ENCODE measurements at regions not wholly inside any gene's neighbourhood (a gene's known extent, or its start where the extent isn't known, plus 50 kb on each side); places are given as distances from the start of the nearest gene placed in this dataset.

DNA sequence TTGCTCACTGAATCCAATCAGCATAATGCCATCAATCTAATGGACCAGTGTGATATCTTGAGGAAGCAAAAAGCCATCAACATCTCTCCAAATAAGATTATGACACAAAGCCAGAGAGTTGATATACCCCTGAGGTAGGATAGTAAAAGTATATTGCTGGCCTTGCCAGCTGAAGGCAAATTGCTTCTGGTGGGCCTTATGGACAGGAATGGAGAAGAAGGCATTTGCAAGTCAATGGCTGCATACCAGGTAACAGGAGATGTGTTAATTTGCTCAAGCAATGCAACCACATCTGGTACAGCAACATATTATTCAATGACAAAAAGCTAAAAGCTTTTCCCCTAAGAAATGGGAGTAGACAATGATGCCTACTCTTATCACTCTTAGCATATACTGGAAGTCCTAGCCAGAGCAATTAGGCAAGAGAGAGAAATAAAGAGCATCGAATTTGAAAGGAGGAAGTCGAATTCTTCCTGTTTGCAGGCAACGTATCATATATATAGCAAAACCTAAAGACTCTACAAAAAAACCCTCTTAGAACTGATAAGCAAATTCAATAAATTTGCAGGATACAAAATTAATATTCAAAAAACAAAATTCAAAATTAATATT lies 216.1 kb upstream of the RASA1 start:
- no peak for DNase-seq (ENCODE audit: low read depth)

GRCh38 chr5:87053146-87053545 lies 214.5 kb upstream of the RASA1 start:
- DNase-seq (ENCODE audit: low read depth), result no peak

DNA sequence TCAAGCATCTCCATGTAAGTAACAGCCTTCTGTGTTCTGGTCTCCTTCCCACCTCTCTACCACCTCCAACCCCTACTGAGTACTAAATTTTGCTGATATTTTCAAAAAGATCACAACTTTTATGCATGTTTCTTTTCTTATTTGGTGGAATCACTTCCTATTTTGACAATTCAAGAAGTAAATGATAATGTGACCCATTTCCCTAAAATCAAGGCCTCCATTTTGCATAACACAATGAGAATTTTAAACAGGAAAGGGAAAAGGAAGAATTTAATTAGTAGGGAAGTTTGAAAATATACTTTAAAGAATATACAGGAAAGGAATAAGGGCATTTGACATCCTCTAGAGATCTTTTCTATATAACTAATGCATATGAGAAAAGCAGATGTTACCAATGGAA lies 212.9 kb upstream of the RASA1 start:
- DNase-seq (ENCODE audit: low read depth), result no peak

DNA sequence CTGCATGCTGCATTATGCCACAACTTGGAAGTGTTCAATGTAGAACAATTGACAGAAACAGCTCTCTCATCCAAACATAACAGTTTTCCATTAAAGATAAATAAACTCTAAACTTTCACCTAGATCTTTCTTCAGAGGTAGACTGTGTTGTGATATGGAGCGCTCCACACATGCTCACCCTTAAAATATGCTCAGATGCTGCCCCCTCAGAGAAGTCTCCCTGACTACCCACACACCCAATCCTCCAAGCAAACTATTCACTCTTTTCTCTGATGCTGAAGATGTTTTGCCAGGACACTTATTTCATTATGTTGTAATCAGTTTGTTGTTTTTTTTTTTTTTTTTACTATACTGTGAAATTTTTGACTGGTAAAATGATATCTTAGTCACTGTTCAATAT lies 206.6 kb upstream of the RASA1 start:
- DNase-seq (ENCODE audit: low read depth), result no peak

GRCh38 chr5:87069311-87069710 lies 198.4 kb upstream of the RASA1 start:
- DNase-seq (ENCODE audit: low read depth), result no peak

DNA sequence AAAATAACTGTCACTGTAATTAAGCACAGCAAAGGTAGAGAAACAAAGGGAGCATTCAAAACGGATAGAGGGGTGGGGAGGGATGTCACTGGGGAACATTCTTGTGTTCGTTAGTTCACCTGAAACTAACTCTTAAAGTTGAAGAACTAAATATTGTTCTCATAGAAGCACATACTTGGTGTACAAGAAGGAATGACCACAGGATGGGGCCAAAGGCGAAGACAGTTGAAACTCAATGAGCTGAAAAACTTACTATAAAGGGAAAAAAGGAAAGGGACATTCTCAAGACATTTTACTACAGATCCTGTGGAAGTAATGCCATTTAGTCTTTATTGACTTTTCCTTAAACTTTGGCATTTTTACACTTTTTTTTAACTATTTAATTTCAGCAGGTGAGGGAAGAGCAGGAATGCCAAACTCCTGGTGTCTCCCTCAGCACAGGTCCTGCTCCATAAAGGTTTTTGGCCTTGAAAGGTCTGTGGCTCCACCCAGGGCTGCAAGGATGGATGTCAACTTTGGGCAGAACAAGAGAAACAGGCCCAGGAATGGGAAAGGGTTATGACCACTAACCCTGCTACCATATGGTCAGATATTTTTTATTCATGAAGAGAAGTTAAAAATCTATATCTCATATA lies 197.6 kb upstream of the RASA1 start:
- no peak for DNase-seq (ENCODE audit: low read depth)

GRCh38 chr5:87074072-87074471 lies 193.6 kb upstream of the RASA1 start:
- DNase-seq (ENCODE audit: low read depth), result no peak

DNA sequence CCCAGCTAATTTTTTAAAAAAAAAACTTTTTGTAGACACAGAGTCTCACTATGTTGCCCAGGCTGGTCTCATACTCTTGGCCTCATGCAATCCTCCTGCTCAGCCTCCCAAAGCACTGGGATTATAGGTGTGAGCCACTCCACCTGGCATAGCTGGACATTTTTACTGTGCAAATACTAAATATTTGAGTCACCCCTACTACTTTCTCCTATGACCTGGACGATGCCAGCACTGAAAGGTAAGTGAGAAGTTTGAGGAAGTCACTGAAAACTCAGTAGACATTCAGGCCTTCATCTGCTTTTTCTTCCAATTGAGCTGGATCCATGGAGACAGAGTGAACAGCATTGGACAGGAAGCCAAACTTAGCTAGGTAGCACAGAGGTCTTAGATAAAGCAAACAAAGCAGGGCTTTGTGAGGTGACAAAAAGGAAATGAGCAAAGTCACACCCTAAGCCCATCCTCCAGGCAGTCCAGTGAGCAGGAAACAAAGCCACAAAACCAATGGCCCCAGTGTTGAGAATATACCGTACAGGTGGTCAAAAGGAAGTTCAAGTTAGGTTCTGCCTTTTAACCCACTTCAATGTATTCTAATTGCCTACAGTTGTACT lies 192.6 kb upstream of the RASA1 start:
- DNase-seq (ENCODE audit: low read depth), result no peak

GRCh38 chr5:87076411-87076810 lies 191.3 kb upstream of the RASA1 start:
- DNase-seq (ENCODE audit: low read depth), result no peak

DNA sequence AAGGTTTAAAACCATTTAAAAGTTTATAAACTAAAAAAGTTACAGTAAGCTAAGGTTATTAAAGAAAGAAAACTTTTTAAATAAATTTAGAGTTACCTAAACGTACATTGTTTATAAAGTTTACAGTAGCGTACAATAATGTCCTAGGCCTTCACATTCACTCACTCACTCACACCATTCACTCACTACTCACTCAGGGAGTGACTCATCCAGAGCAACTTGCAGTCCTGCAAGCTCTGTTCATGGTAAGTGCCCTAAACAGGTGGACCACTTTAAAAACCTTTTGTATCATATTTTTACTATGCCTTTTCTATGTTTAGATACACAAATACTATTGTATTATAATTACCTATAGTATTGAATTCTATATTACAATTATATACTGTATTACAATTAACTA lies 190.8 kb upstream of the RASA1 start:
- DNase-seq (ENCODE audit: low read depth), result no peak

- no peak for DNase-seq (ENCODE audit: low read depth)
Measured at GRCh38 chr5:87079219-87079618, 188.5 kb upstream of the RASA1 start.

- DNase-seq (ENCODE audit: low read depth), result no peak
Measured at GRCh38 chr5:87081016-87081415, 186.7 kb upstream of the RASA1 start.

DNA sequence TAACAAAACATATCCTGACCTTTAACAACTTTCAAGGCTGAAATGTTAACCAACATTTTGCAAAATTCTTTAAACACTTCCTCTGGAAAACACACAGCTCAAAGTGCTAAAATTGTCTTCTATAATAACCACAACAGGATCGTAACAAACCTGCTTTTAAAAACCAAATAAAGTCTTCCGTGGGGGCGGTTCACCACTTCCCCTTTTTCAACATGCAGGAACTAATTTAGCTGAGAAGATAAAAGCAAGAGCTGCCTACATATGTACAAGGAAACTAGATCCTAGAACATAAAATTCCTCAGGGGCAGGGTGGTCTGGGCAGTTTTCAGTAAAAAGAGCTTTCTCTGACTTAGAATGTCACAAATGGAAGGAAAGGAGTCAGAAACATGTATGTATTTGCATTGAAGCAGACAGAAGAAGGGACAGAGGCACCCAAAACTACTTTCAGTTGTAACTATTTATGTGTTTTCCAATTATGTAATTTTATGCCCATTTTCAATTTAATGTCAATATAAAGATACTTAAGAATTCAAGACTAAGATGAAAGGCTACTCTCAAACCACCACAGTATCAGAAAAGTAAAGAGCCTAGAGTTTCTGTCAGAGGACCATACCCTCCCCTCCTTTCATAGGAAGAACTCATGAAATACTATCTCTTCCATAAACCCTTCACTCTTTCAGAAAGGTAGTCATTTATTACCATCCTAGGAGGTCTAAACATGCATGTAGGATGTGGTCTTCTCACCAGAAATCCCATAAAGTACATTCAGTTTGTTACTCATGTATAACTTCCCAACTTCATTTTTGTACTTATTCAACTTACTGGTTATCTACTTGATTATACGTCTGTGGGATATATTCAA lies 185.9 kb upstream of the RASA1 start:
- no peak for DNase-seq (ENCODE audit: low read depth)

DNA sequence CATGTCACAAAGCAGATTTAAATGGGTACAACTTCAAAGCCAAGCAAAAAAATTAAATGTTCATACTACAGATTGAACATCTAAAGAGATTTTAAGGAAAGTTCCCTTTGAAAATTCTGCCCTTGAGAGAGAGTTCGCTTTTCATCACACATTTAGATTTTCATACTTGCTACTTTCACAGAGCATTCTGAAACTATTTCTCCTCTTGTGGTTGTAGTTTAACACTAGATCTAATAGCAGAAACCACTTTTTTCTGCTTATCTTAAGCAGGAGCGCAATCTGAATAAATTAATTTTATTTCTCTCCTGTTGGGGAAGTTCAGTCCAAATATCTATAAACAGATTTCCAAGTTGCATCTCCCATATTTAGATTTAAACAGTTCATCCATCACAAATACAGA lies 173.3 kb upstream of the RASA1 start:
- DNase-seq (ENCODE audit: low read depth), result no peak

DNA sequence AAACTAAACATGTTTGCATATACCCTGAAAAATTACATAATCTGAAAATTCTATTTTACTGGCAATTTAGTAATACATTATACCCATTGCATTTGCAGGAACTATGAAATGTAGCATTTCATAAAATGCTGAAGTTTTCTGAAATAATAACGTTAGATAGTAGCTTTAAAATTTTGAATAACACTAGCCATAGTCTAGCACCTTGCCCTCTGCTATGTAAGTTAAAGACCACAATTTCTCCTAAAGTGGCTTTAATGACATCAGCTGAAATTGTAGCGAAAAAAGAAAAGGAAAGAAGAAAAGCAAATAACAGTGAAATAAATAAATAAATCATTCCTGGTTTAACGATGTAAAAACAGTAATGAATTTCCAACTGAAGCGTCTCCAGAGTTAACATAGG lies 172.8 kb upstream of the RASA1 start:
- no peak for DNase-seq (ENCODE audit: low read depth)

- DNase-seq (ENCODE audit: low read depth), result no peak
Measured at GRCh38 chr5:87095787-87096186, 171.9 kb upstream of the RASA1 start.

- no peak for DNase-seq (ENCODE audit: low read depth)
Measured at GRCh38 chr5:87097664-87098063, 170.0 kb upstream of the RASA1 start.

DNA sequence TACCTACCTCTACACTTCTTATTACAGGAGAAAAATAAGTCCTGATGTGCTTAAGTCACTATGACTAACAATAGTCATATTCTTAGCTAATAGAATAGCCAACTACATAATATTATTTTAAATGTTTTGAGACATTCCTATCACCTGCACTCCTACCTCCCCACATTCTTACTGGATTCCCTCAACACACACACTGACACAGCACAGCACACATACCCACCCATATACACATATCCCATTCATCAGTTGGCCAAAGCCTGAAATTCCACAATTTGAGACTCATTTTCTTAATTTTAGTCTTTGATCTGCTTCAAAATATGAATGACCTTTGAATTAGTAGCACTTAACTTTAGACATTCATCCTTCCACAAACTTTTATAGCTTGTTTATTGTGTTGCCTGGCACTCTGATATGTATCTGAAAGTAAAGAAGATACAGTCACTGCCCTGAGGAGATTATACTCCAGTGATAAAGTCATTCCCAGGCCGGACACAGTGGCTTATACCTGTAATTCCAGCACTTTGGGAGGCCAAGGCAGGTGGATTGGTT lies 168.3 kb upstream of the RASA1 start:
- DNase-seq (ENCODE audit: low read depth), result no peak

DNA sequence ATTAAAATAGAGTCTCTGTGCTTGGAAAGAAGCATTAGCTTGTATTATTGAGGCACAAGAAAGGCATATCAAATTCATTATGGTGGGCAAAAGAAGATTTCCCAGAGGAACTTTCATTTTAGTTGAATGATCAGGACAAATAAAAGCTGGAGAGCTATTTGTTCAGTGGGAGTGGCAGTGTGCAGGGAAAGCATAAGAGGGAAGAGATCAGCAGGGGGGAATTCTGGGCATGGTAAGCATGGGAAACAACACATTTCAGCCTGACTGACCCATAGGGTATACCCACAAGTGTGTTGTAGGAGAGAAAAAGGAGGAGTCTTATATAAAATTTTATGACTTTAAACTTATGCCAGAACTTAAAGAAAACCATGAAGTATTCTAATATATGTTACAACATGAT lies 167.7 kb upstream of the RASA1 start:
- DNase-seq (ENCODE audit: low read depth), result no peak

- DNase-seq (ENCODE audit: low read depth), result no peak
Measured at GRCh38 chr5:87101321-87101720, 166.4 kb upstream of the RASA1 start.

DNA sequence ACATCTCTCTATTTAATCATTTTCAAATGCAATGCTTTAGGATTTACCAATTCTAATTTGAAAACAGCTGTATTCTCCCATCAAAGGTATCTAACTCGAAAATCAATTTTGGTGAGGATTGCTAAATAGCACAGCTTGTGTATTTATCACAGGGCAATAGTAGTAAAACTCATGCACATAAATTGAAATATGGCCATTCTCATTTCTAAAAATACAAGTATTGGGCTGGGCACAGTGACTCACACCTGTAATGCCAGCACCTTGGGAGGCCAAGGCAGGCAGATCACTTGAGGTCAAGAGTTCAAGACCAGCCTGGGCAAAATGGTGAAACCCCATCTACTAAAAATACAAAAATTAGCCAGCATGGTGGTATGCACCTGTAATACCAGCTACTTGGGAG lies 164.8 kb upstream of the RASA1 start:
- no peak for DNase-seq (ENCODE audit: low read depth)

- no peak for DNase-seq (ENCODE audit: low read depth)
Measured at GRCh38 chr5:87103616-87104287, 163.9 kb upstream of the RASA1 start.

Measured in stimulated activated CD8-positive, alpha-beta memory T cell treated with anti-CD3 and anti-CD28 coated beads, Interleukin-15, amount 100 ng/mL, for 24 hours (primary cell).